Omental fat pad (tissue), 3 donors: ENCODE measurements at regions not wholly inside any gene's neighbourhood (a gene's known extent, or its start where the extent isn't known, plus 50 kb on each side); places are given as distances from the start of the nearest gene placed in this dataset.
A peak's percentile ranks its signal among the peaks of the same experiment; 100 is the strongest.

ENCODE experiments used
- ATAC-seq: fragments of 150-250 bp; one replicate; pipeline ENCODE4 v1.9.1; 2016; ENCODE audit warnings: mild to moderate bottlenecking, moderate library complexity; ENCODE audit not compliant: low FRiP score
- DNase-seq: peaks from one replicate; pipeline ENCODE4 v3.0.0-alpha.2; 2019; ENCODE audit warnings: low spot score
- TF ChIP-seq, protein P1 (sequence below), 3 donors: fragments of 450-650 bp; IDR thresholded peaks; one replicate each; pipeline ENCODE4 v1.5.1; 2016 to 2017; ENCODE audit warnings: antibody characterized with exemption in 3 of 3, mild to moderate bottlenecking in 3 of 3, moderate library complexity in 2 of 3

DNA sequence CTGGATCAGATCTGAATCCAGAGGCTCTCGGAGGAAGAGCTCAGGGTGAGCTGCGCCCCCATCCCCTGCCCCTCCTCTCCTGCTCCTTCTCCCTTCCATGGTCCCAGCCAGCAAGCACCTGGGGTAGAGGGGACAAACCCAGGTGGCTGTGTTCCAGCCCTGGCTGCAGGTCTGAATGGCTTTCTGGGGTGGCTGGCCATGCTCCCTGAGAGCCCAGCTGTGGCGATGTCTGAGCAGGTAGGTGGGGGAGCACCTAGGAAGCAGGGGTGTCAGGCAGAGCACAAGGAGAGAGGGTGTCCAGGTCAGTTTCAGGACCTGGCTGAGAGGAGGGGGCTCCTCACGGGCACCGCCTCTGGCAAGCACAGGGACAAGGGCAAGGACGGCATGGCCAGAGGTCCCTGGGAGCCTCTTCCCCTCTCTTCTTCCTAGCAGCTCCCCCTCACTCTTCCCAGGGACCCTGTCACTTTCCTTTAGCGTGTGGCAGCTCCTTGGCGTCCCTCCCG, 310.0 kb downstream of the SEC14L1 start:
- no peak for DNase-seq
- TF ChIP-seq, protein P1, sequence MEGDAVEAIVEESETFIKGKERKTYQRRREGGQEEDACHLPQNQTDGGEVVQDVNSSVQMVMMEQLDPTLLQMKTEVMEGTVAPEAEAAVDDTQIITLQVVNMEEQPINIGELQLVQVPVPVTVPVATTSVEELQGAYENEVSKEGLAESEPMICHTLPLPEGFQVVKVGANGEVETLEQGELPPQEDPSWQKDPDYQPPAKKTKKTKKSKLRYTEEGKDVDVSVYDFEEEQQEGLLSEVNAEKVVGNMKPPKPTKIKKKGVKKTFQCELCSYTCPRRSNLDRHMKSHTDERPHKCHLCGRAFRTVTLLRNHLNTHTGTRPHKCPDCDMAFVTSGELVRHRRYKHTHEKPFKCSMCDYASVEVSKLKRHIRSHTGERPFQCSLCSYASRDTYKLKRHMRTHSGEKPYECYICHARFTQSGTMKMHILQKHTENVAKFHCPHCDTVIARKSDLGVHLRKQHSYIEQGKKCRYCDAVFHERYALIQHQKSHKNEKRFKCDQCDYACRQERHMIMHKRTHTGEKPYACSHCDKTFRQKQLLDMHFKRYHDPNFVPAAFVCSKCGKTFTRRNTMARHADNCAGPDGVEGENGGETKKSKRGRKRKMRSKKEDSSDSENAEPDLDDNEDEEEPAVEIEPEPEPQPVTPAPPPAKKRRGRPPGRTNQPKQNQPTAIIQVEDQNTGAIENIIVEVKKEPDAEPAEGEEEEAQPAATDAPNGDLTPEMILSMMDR (IDR thresholded peaks at IDR 0.05), result no peak
- ATAC-seq, result no peak

DNA sequence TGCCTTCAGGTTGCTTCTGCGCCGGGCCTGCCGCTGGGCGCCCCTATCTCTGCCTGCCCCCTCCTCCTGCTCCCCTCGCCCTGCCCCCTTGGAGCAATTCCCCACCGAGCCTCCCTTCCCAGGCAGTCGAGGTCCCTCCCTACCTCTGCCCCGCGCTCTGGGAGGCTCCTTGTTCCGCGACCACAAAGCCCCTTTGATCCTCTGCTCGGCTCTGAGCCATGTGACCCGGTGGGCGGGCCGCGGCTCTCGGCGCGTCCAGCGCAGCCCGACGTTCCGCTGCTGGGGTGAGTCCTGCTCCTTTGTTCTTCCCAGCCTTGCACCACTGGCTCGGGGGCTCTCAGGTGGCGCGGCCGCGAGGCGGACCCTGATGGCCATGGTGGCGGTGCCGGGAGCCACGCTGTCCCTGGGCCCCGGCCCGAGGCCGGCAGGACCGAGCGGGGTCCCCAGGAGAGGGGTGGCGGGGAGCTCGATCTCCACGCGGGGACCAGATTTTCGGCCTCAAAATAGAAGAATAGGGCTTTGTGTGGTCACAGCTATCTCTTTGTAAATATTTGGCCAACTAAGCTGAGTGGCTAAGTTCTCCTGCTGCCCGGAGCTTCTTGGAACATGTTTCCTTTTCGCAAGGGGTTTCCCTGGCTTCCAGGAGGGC, 310.6 kb downstream of the SEC14L1 start:
- peak; percentile 51 for ATAC-seq

DNA sequence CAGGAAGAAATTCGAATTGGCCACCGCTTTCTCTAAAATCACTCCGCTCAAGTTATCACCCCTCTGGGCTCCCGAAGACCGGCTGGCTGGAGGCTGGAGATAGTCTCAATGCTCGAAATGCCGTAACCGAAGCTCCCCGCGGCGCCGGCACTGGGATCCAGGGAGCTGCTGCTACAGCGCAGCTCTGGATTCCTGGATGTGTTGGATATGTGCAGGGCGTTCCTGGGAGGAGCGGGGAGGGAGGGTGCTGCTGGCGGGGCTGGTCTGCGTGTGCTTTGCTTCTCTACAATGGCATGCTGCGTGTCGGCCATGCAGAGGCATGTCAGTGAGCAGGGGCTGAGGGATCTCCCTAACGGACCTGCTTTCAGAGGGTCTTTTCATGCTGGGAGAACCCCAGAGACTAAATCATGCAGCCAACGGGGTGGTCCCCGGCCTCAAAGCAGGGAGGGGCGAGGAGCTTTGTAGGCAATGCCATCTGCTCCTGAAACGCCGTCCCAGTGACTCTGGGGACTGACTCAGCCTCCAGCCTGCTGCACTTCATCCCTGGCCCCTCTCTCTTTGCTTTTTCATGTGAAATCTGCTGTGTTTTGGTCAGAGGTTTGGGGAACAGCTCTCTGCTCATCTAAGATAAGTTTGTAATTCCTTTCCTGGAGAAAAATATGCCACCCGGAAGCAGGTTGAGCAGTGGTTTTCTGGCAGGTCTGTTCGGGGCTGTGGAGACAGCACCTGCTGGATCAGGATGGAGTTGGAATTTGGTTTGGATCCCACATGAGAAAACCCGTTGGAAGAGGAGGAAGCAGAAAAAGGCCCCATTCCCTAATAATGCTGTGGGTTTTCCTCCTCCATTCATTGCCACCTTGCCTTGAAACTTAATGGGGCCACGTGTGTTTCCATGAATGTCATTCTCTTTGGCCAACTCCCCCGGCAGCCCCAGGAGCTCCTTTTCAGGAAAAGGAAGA, 311.4 kb downstream of the SEC14L1 start:
- DNase-seq, result no peak
- ATAC-seq, result peak; percentile 66
- TF ChIP-seq, protein P1 (IDR thresholded peaks at IDR 0.05), result no peak

More for the DNA sequence above, 310.6 kb downstream of the SEC14L1 start:
- TF ChIP-seq, protein P1 (IDR thresholded peaks at IDR 0.05), result no peak
- no peak for DNase-seq

DNA sequence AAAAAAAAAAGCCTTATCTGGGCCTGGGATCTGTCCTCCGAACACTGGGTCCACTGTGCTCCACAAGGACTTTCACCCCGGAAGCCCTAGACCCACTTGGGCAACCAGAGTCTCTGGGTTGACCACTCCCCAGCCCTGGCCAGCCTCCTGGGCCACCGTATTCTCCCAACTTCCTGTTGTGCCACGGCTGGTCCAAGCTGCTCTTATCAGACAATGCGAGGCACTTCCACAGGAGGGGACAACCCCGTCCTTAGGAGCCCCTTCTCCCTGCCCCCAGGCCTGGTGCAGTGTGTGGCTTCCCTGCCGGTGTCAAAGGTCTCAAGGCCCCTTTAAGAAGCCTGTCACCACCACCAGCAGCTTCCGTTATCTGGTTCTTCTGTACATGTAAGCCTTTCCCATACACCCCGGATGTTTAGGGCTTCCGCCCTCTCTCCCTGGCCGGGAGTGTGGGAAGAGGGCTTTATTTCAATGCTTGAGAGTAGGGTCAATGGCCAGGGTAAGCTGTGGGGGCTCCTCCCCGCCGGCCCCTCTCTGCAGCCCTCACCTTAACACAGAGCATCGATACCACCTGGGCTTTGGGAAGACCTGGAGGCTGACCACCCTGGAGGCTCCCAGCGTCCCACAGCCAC, 313.0 kb downstream of the SEC14L1 start:
- TF ChIP-seq, protein P1 (IDR thresholded peaks at IDR 0.05), result no peak
- ATAC-seq, result no peak

DNA sequence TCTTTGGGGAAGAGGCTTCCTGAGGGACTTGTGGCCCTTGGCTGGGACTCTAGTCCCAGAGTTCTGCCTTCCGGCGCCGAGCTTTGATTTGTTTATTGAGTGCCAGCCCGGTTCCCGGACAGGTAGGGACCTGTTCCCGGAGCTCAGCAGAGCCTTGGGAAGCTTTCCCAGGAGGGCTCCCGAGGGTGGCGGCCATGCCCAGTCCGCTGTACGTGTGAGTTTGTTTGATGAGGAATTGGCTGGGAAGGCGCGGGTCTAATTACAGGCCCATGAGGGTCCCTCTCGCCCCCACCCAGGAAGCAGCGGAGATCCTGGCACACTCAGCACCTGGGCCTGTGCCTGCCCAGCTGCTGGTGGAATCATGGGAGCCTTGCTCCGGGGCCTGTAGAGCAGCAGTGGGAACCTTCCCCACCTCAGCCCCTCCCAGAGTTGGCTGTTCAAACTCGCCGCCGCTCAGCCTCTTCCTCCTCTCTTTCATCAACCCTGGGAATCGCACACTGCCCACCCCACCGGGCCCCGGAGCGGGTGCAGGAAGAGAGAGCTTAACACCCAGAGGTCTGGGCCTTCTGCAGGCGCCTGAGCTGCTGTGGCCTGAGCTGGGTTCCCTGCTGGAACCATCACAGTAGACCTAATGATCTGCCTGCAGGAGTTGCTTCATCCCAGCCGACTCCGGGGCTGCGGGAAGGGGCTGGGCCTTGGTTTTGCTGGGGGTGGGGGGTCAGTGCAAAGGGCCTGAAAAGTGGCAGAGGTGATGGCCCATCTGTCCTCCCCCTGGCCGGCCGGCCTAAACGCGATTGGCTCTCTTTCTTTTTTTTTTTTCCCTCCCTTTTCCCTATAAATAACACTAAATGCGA, 313.7 kb downstream of the SEC14L1 start:
- TF ChIP-seq, protein P1 (IDR thresholded peaks at IDR 0.05), result no peak
- DNase-seq (no peak), ATAC-seq (no peak)

More for the DNA sequence above, 313.0 kb downstream of the SEC14L1 start:
- no peak for DNase-seq
